H9 (cell line): ENCODE measurements at regions not wholly inside any gene's neighbourhood (a gene's known extent, or its start where the extent isn't known, plus 50 kb on each side); places are given as distances from the start of the nearest gene placed in this dataset.

ENCODE experiments used
- DNase-seq: peaks from one replicate; pipeline ENCODE4 v3.0.0-alpha.2; 2017
- H2AFZ ChIP-seq: one replicate; pipeline ENCODE4 v1.6.1; 2013; ENCODE audit warnings: mild to moderate bottlenecking, low read length, control low read depth, moderate library complexity
- H2AK5ac ChIP-seq: 2 replicates; pipeline ENCODE4 v1.6.1; 2013; ENCODE audit warnings: low read length, control low read depth, mixed read lengths; ENCODE audit not compliant: insufficient read length
- H2BK120ac ChIP-seq: one replicate; pipeline ENCODE4 v1.6.1; 2013; ENCODE audit warnings: low read depth, mild to moderate bottlenecking, low read length, control low read depth, inconsistent platforms; ENCODE audit not compliant: poor library complexity, severe bottlenecking
- H2BK12ac ChIP-seq: 2 replicates; pipeline ENCODE4 v1.6.1; 2013; ENCODE audit warnings: low read length, control low read depth, mixed read lengths, low read depth; ENCODE audit not compliant: insufficient read length
- H2BK15ac ChIP-seq: 2 replicates; pipeline ENCODE4 v1.6.1; 2013; ENCODE audit warnings: low read depth, low read length, control low read depth
- H2BK20ac ChIP-seq: one replicate; pipeline ENCODE4 v1.6.1; 2013; ENCODE audit warnings: low read depth, mild to moderate bottlenecking, low read length, control low read depth, inconsistent platforms; ENCODE audit not compliant: poor library complexity, severe bottlenecking
- H2BK5ac ChIP-seq: 2 replicates; pipeline ENCODE4 v1.6.1; 2013; ENCODE audit warnings: low read length, control low read depth, mixed read lengths; ENCODE audit not compliant: insufficient read length
- H3K14ac ChIP-seq: 2 replicates; pipeline ENCODE4 v1.6.1; 2013; ENCODE audit warnings: low read length, control low read depth; ENCODE audit not compliant: insufficient read depth
- H3K18ac ChIP-seq: 2 replicates; pipeline ENCODE4 v1.6.1; 2013; ENCODE audit warnings: low read depth, mild to moderate bottlenecking, mixed read lengths, low read length, control low read depth; ENCODE audit not compliant: insufficient read length
- H3K23ac ChIP-seq: 2 replicates; pipeline ENCODE4 v1.6.1; 2013; ENCODE audit warnings: low read length, control low read depth, mixed read lengths, low read depth; ENCODE audit not compliant: insufficient read length
- H3K23me2 ChIP-seq: 2 replicates; pipeline ENCODE4 v1.6.1; 2013; ENCODE audit warnings: low read depth, mild to moderate bottlenecking, mixed read lengths, low read length, control low read depth; ENCODE audit not compliant: insufficient read length, poor library complexity, severe bottlenecking
- H3K27ac ChIP-seq: 2 replicates; pipeline ENCODE4 v1.5.1; 2013; ENCODE audit warnings: low read length, control low read depth, mixed read lengths, low read depth; ENCODE audit not compliant: insufficient read length
- H3K27me3 ChIP-seq: 2 replicates; pipeline ENCODE4 v1.6.1; 2013; ENCODE audit warnings: low read length, control low read depth, inconsistent platforms; ENCODE audit not compliant: insufficient read depth
- H3K4ac ChIP-seq: 2 replicates; pipeline ENCODE4 v1.6.1; 2013; ENCODE audit warnings: low read depth, mild to moderate bottlenecking, control low read depth, inconsistent platforms, low read length, moderate library complexity
- H3K4me1 ChIP-seq: 2 replicates; pipeline ENCODE4 v1.6.1; 2013; ENCODE audit warnings: low read length, control low read depth, inconsistent platforms; ENCODE audit not compliant: insufficient read depth
- H3K4me2 ChIP-seq: 2 replicates; pipeline ENCODE4 v1.6.1; 2013; ENCODE audit warnings: low read length, control low read depth, mixed read lengths; ENCODE audit not compliant: insufficient read length, insufficient read depth
- H3K56ac ChIP-seq: 2 replicates; pipeline ENCODE4 v1.6.1; 2013; ENCODE audit warnings: low read depth, mild to moderate bottlenecking, mixed read lengths, low read length, control low read depth; ENCODE audit not compliant: insufficient read length
- H3K79me1 ChIP-seq: 2 replicates; pipeline ENCODE4 v1.6.1; 2013; ENCODE audit warnings: low read depth, mild to moderate bottlenecking, moderate library complexity, low read length, control low read depth, inconsistent platforms; ENCODE audit not compliant: insufficient read depth, poor library complexity, severe bottlenecking
- H3K79me2 ChIP-seq: 2 replicates; pipeline ENCODE4 v1.6.1; 2013; ENCODE audit warnings: low read length, control low read depth, inconsistent platforms; ENCODE audit not compliant: insufficient read depth
- H3K9ac ChIP-seq: 2 replicates; pipeline ENCODE4 v1.6.1; 2013; ENCODE audit warnings: low read length, control low read depth, mixed read lengths; ENCODE audit not compliant: insufficient read length; ENCODE audit errors: extremely low read depth
- H3K9me3 ChIP-seq: one replicate; pipeline ENCODE4 v1.6.1; 2013; ENCODE audit warnings: low read depth, low read length, inconsistent platforms; ENCODE audit not compliant: control insufficient read depth
- H3T11ph ChIP-seq: one replicate; pipeline ENCODE4 v1.6.1; 2013; ENCODE audit warnings: mild to moderate bottlenecking, low read length, control low read depth, inconsistent platforms
- H4K20me1 ChIP-seq: one replicate; pipeline ENCODE4 v1.6.1; 2013; ENCODE audit not compliant: control insufficient read depth, insufficient read length, insufficient read depth
- H4K5ac ChIP-seq: 2 replicates; pipeline ENCODE4 v1.6.1; 2013; ENCODE audit warnings: low read depth, mild to moderate bottlenecking, mixed read lengths, low read length, control low read depth; ENCODE audit not compliant: insufficient read length
- H4K8ac ChIP-seq: replicated peaks from 2 replicates; pipeline ENCODE4 v1.6.1; 2013; ENCODE audit warnings: low read length, control low read depth, mixed read lengths, low read depth; ENCODE audit not compliant: insufficient read length
- H4K91ac ChIP-seq: 2 replicates; pipeline ENCODE4 v1.6.1; 2013; ENCODE audit warnings: low read depth, mild to moderate bottlenecking, moderate library complexity, mixed read lengths, low read length, control low read depth; ENCODE audit not compliant: insufficient read length
- H3K27ac Mint-ChIP-seq, 3 experiments: 2 replicates in 2 of 3; 3 replicates in 1 of 3; pipeline ENCODE4 v1.8.0; 2020 to 2021; ENCODE audit warnings: mixed read lengths in 3 of 3, mild to moderate bottlenecking in 1 of 3, moderate library complexity in 1 of 3
- H3K27me3 Mint-ChIP-seq: 2 replicates; pipeline ENCODE4 v1.8.0; 2021; ENCODE audit warnings: low read depth, mild to moderate bottlenecking, moderate library complexity, mixed read lengths
- H3K36me3 Mint-ChIP-seq, 3 experiments: 2 replicates in 2 of 3; 3 replicates in 1 of 3; pipeline ENCODE4 v1.8.0; 2020 to 2021; ENCODE audit warnings: low read depth in 3 of 3, mixed read lengths in 3 of 3; ENCODE audit not compliant: insufficient read depth in 1 of 3
- H3K4me1 Mint-ChIP-seq, 2 experiments: 2 replicates each; pipeline ENCODE4 v1.8.0; 2020; ENCODE audit warnings: mixed read lengths in 2 of 2
- H3K4me3 Mint-ChIP-seq, 2 experiments: 2 replicates in 1 of 2; 3 replicates in 1 of 2; pipeline ENCODE4 v1.8.0; 2020 to 2021; ENCODE audit warnings: mild to moderate bottlenecking in 2 of 2, mixed read lengths in 2 of 2, moderate library complexity in 1 of 2
- H3K9me3 Mint-ChIP-seq, 2 experiments: 2 replicates in 1 of 2; 3 replicates in 1 of 2; pipeline ENCODE4 v1.8.0; 2020; ENCODE audit warnings: mild to moderate bottlenecking in 2 of 2, mixed read lengths in 2 of 2, moderate library complexity in 1 of 2
- CTCF ChIP-seq: fragments of 200-600 bp; sonication (generic); conservative IDR thresholded peaks from 3 replicates; pipeline ENCODE4 v1.8.0; 2021; ENCODE audit warnings: antibody characterized with exemption, mild to moderate bottlenecking
- WGBS: extraction: QIAGEN DNeasy Blood & Tissue Kit; methylation state at CpG from one replicate; pipeline ENCODE4 v1.1.7; 2013; ENCODE audit warnings: missing lambda C conversion rate, low lambda C conversion rate, mixed read lengths; ENCODE audit not compliant: insufficient read length; ENCODE audit errors: extremely low coverage; 5-methylcytosine and 5-hydroxymethylcytosine counted together

GRCh38 chr4:16292585-16292984 lies 66.3 kb upstream of the TAPT1 start:
- Histone ChIP-seq H3K23ac (no peak overlapping the region), H3K23me2 (no peaks in the 10 kb centered on the region), H4K91ac (no peak overlapping the region), H3T11ph (no peak overlapping the region), H2BK20ac (no peak overlapping the region), H3K27ac (no peak overlapping the region), H3K18ac (no peak overlapping the region), H3K4me2 (no peak overlapping the region), H2AFZ (no peak overlapping the region), H3K4me1 (no peaks in the 10 kb centered on the region; the same call in 1 of the 2 replicates), H3K4ac (no peak overlapping the region), H4K5ac (no peak overlapping the region), H3K9me3 (no peaks in the 10 kb centered on the region), H3K14ac (no peak overlapping the region), H3K79me1 (no peaks in the 10 kb centered on the region), H2BK120ac (no peak overlapping the region), H4K20me1 (no peaks in the 10 kb centered on the region), H2BK15ac (no peak overlapping the region), H3K9ac (no peak overlapping the region), H3K27me3 (no peaks in the 10 kb centered on the region), H2BK12ac (no peak overlapping the region), H3K79me2 (no peaks in the 10 kb centered on the region), H2BK5ac (no peak overlapping the region), H2AK5ac (no peak overlapping the region), H3K56ac (no peak overlapping the region), H4K8ac (no peak overlapping the region)
- Mint-ChIP-seq H3K4me1 (peaks cover 12 to 16% of the 10 kb centered on the region in 2 experiments), H3K4me3 (no peak overlapping the region), H3K9me3 (peaks cover 3 to 4% of the 10 kb centered on the region in 2 experiments; a peak in 3 of 5 replicates), H3K27ac (no peak overlapping the region), H3K36me3 (no peaks in the 10 kb centered on the region), H3K27me3 (no peaks in the 10 kb centered on the region; the same call in 1 of the 2 replicates)
- TF ChIP-seq CTCF, result no peak
- DNase-seq, result no peak
- WGBS, result no CpG with 5 or more reads among the region's 7 CpGs
